ENCODE measurements at regions not wholly inside any gene's neighbourhood (a gene's known extent, or its start where the extent isn't known, plus 50 kb on each side); places are given as distances from the start of the nearest gene placed in this dataset.
"Not testable (repeated sequence)": the region's sequence is repeated elsewhere in the genome, so short reads cannot be mapped to it uniquely, and the experiment has no call there.

GRCh38 chr2:53257287-53257686 lies 510.3 kb upstream of the CHAC2 start:
- FAIRE-seq: no peak

GRCh38 chr2:53253244-53253643 lies 514.4 kb upstream of the CHAC2 start:
- no peak for FAIRE-seq

GRCh38 chr2:53252115-53252514 lies 515.5 kb upstream of the CHAC2 start:
- FAIRE-seq: no peak

- no peak for FAIRE-seq
Observed at GRCh38 chr2:53247956-53248735, 519.5 kb upstream of the CHAC2 start.

- FAIRE-seq: peak; percentile 33
Observed at GRCh38 chr2:53243430-53243829, 524.2 kb upstream of the CHAC2 start.

GRCh38 chr2:53242090-53242489 lies 525.5 kb upstream of the CHAC2 start:
- FAIRE-seq: no peak

GRCh38 chr2:53235836-53236582 lies 531.6 kb upstream of the CHAC2 start:
- no peak for FAIRE-seq

GRCh38 chr2:53234548-53234903 lies 533.1 kb upstream of the CHAC2 start:
- FAIRE-seq: no peak

- FAIRE-seq: no peak
Observed at GRCh38 chr2:53233759-53234547, 533.7 kb upstream of the CHAC2 start.

- no peak for FAIRE-seq
Observed at GRCh38 chr2:53231908-53232307, 535.7 kb upstream of the CHAC2 start.

GRCh38 chr2:53230691-53231090 lies 536.9 kb upstream of the CHAC2 start:
- no peak for FAIRE-seq

- FAIRE-seq: no peak
Observed at GRCh38 chr2:53227535-53227934, 540.1 kb upstream of the CHAC2 start.

GRCh38 chr2:53220969-53221368 lies 546.6 kb upstream of the CHAC2 start:
- no peak for FAIRE-seq

GRCh38 chr2:53217250-53217649 lies 550.4 kb upstream of the CHAC2 start:
- no peak for FAIRE-seq

- FAIRE-seq: no peak
Observed at GRCh38 chr2:53216805-53217204, 550.8 kb upstream of the CHAC2 start.

GRCh38 chr2:53212576-53212975 lies 555.0 kb upstream of the CHAC2 start:
- FAIRE-seq: no peak

GRCh38 chr2:53211201-53211774 lies 556.3 kb upstream of the CHAC2 start:
- no peak for FAIRE-seq

- FAIRE-seq: no peak
Observed at GRCh38 chr2:53210538-53210937, 557.1 kb upstream of the CHAC2 start.

- FAIRE-seq: no peak
Observed at GRCh38 chr2:53209679-53210458, 557.7 kb upstream of the CHAC2 start.

- FAIRE-seq: no peak
Observed at GRCh38 chr2:53208815-53209214, 558.8 kb upstream of the CHAC2 start.

- not testable (repeated sequence) for FAIRE-seq
Observed at GRCh38 chr2:53206226-53206625, 561.4 kb upstream of the CHAC2 start.

GRCh38 chr2:53202063-53202462 lies 565.5 kb upstream of the CHAC2 start:
- FAIRE-seq: peak; percentile 60

Measured in islet of Langerhans (tissue), 1 donor.